Fibroblast of mammary gland (primary cell): ENCODE measurements at regions not wholly inside any gene's neighbourhood (a gene's known extent, or its start where the extent isn't known, plus 50 kb on each side); places are given as distances from the start of the nearest gene placed in this dataset.

Source experiments
- DNase-seq: peaks from one replicate; pipeline ENCODE4 v3.0.0-alpha.2; 2010; ENCODE audit warnings: low read depth
- H3K4me3 ChIP-seq: 2 replicates; pipeline ENCODE4 v1.5.1; 2011; ENCODE audit warnings: low read depth, mild to moderate bottlenecking, low read length, moderate library complexity; ENCODE audit not compliant: control insufficient read depth
- TF ChIP-seq, protein P1 (sequence below): conservative IDR thresholded peaks from 2 replicates; pipeline ENCODE4 v1.5.1; 2011; ENCODE audit warnings: low read depth, low read length, inconsistent platforms; ENCODE audit not compliant: control insufficient read depth, insufficient read depth

- no peak overlapping the region for H3K4me3 ChIP-seq
- TF ChIP-seq, protein P1, sequence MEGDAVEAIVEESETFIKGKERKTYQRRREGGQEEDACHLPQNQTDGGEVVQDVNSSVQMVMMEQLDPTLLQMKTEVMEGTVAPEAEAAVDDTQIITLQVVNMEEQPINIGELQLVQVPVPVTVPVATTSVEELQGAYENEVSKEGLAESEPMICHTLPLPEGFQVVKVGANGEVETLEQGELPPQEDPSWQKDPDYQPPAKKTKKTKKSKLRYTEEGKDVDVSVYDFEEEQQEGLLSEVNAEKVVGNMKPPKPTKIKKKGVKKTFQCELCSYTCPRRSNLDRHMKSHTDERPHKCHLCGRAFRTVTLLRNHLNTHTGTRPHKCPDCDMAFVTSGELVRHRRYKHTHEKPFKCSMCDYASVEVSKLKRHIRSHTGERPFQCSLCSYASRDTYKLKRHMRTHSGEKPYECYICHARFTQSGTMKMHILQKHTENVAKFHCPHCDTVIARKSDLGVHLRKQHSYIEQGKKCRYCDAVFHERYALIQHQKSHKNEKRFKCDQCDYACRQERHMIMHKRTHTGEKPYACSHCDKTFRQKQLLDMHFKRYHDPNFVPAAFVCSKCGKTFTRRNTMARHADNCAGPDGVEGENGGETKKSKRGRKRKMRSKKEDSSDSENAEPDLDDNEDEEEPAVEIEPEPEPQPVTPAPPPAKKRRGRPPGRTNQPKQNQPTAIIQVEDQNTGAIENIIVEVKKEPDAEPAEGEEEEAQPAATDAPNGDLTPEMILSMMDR: no peak
- DNase-seq: no peak
These were observed 299.4 kb upstream of the VSTM2A start for GRCh38 chr7:54242776-54243175.

DNA sequence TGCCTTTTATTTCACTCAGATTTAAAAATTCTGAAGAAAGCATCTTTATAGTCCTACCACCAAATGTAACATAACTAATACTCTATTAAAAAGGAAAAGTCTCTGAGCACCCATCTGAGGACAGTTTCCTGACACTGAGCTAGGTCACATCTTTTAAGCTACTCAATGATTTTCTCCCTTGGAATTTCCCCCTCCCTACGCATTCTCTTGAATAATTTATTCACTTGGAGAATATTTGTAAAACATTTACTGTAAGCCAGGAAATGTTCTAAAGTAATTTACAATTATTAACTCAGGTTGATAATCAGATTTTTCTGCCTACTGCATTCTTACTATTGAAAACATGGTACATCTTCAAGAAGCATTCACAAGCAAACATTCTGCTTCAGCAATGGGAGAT is 297.2 kb upstream of the VSTM2A start:
- TF ChIP-seq, protein P1: no peak
- DNase-seq: no peak

GRCh38 chr7:54249686-54250085 is 292.5 kb upstream of the VSTM2A start:
- TF ChIP-seq, protein P1: no peak
- DNase-seq: no peak
- H3K4me3 ChIP-seq: no peak overlapping the region

More for the DNA sequence above, 297.2 kb upstream of the VSTM2A start:
- H3K4me3 ChIP-seq: no peak overlapping the region

DNA sequence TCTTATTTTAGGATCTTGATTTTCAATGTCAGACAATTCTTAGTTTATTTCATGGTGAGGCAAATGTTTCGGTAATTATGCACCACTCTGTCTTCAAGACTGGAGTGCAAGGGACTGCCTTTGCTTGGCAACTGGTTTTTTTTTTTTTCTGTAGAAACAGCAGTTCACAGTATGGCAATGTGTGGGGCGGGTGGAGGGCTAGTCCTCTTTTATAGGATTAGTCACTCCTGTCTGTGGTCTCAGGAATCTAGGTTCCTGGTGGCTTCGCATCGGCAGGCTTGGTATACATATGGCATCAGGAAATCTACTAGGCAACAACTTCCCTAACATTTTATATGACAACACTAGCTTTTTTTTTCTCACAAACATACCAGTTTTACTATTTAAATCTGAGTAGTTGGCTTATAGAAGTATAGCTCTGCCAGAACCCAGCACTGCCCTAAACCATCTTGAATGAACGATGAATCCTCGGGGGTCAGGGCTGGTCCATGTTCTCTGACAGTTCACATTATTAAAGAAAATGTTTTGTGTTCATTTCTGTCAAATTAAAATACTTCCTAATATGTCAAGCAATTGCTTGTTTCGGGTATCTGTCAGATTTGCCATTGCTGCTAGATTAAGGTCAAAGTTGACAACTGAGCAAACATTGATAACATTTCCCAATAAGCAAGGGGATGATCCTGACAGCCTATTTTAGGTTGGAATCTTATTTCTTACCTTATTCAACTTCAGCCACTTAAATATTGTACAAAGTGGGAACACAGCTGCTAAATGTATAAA is 289.7 kb upstream of the VSTM2A start:
- DNase-seq: peak; percentile 3

DNA sequence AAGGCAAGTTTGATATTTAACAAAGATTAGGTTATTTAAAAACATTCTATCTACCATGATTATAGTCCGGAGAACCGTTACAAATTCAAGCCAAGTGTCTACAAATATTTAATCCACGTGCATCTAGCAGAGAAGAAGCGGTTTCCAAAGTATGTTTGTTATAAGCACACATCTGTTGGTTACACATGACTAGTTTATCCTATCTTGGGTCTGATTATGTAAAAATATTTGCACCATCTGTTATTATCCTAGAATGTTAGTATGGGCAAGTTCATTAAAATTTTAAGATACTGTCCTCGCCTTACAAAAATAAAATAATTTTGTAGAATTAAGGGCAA is 289.2 kb upstream of the VSTM2A start:
- no peak overlapping the region for H3K4me3 ChIP-seq
- DNase-seq: no peak
- TF ChIP-seq, protein P1: no peak

More for the DNA sequence above, 289.7 kb upstream of the VSTM2A start:
- TF ChIP-seq, protein P1: no peak
- H3K4me3 ChIP-seq: no peak overlapping the region

- no peak overlapping the region for H3K4me3 ChIP-seq
- TF ChIP-seq, protein P1: no peak
- DNase-seq: no peak
These were observed 286.9 kb upstream of the VSTM2A start for GRCh38 chr7:54255242-54255641.
